ENCODE measurements at regions not wholly inside any gene's neighbourhood (a gene's known extent, or its start where the extent isn't known, plus 50 kb on each side); places are given as distances from the start of the nearest gene placed in this dataset.

GRCh38 chr7:15860264-15860949 lies 173.9 kb upstream of the MEOX2 start:
- DNase-seq (ENCODE audit: low read depth in 2 of 2): no peak

GRCh38 chr7:15857026-15857425 lies 170.5 kb upstream of the MEOX2 start:
- DNase-seq (ENCODE audit: low read depth in 2 of 2): no peak

DNA sequence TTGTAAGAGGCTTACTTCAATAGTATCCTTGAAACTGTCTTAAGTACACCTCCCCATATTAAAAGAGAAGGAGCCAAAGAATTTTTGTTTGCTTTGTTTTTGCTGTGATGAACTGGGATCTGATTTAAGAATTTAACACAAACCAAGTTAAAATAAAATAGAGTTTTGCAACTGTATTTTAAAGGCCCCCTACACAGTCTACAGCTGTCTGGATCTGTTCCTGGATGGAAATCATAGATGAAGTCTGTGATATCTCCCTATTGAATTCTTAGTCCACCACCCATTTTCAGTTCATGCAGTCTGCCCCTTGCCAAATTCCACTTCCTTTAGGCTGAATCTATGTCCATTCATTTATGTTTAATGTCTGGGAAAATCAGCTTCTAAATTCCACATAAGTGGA lies 169.8 kb upstream of the MEOX2 start:
- DNase-seq (ENCODE audit: low read depth in 2 of 2): no peak

DNA sequence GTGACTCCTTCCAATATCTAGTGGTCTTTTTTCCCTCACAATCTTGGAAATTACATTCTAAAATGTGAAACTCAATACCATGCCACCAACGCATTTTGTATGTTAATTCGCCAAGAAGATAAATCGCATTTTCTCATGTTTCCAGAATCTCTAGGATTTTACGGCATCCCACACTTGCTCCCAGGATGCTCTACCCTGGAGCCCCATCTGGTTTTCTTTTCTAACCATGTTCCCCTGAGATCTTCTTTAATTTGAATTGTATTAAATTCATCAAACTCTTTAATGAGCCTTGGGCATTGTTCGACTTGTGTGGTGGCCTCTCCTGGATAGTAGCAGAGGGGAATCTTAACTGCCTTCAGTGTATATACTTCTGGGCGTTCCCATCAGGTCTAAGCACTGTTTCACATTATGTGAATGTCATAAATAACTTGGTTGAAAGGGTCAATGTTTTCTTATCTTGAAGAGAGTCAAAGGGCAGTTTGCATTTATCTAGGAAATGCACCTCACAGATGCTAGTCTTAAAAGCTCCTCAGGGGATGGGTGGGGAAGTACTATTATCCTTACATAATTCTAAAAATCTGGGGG lies 169.1 kb upstream of the MEOX2 start:
- no peak for DNase-seq (ENCODE audit: low read depth in 2 of 2)

- DNase-seq (ENCODE audit: low read depth in 2 of 2): no peak
Measured at GRCh38 chr7:15854841-15855524, 168.5 kb upstream of the MEOX2 start.

GRCh38 chr7:15853832-15854470 lies 167.5 kb upstream of the MEOX2 start:
- DNase-seq (ENCODE audit: low read depth in 2 of 2): no peak

DNA sequence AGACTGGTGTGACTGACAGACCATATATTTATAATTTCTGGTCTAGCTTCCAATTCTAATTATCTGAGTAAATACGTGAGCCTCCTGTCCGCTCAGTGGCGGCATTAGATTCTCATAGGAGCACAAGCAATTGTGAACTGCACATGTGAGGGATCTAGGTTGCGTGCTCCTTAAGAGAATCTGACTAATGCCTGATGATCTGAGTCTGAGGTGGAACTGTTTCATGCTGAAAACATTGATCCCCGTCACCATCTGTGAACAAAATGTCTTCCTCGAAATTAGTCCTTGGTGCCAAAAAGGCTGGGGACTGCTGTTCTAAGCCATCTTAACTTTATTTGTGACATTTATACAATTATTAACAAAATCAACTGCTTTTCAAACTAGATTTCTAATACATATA lies 164.7 kb upstream of the MEOX2 start:
- no peak for DNase-seq (ENCODE audit: low read depth in 2 of 2)

DNA sequence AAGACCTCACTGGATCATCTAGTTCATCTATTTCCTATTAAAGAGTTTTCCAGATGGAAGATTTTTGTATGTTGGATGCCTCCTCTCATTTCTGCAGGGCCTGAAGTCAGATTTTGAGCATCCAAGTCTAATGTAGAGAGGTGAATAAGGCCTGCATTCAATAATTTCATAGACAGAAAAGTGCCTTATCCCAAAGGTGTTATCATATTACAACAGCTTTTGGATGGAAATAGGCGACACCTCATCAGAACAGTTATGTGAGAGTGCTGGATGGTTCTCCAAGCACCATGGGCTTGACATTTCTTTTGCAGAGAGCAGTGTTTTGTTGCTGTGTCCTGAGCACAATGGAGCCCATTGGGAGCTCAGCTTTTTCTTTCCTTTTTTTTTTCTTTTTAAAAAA lies 162.4 kb upstream of the MEOX2 start:
- DNase-seq (ENCODE audit: low read depth in 2 of 2): no peak

DNA sequence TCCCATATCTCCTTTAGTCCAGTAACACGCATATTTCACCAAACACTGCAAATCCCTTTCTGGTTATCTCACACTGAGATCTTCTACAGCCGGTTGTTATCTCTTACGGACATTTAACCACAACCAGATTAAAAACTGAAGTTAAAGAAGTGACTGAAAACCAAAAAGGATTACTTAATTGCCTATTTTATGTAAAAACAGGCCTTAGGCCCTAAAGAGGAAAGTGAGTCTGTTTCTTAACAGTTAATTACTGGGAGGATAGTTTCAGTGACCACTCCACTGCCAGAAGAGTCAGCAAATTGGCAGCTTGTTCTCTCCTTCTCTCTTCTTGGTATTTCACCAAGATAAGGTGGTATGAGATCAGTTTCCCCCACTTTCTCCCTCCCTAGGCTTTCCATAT lies 161.9 kb upstream of the MEOX2 start:
- no peak for DNase-seq (ENCODE audit: low read depth in 2 of 2)

- DNase-seq (ENCODE audit: low read depth in 2 of 2): no peak
Measured at GRCh38 chr7:15845868-15846267, 159.4 kb upstream of the MEOX2 start.

DNA sequence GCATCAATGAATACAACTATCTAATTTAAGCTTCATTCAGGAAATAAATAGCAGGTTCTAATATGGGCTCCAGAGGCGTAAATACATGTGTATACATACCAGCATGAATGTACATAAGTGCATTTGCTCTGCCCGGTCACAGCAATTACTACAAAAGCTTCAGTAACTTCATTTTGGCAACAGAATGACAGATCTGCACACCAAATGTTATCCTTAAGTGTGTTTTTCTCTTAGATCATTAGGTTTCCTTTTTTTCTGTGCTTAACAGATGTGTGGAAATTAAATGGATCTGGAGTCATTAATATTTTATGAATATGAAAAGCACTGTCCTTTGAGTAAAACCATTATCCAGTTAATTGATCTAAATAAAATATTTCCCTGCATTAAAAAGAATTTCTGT lies 159.0 kb upstream of the MEOX2 start:
- no peak for DNase-seq (ENCODE audit: low read depth in 2 of 2)

GRCh38 chr7:15839416-15840100 lies 153.1 kb upstream of the MEOX2 start:
- no peak for DNase-seq (ENCODE audit: low read depth in 2 of 2)

GRCh38 chr7:15838265-15838664 lies 151.8 kb upstream of the MEOX2 start:
- no peak for DNase-seq (ENCODE audit: low read depth in 2 of 2)

DNA sequence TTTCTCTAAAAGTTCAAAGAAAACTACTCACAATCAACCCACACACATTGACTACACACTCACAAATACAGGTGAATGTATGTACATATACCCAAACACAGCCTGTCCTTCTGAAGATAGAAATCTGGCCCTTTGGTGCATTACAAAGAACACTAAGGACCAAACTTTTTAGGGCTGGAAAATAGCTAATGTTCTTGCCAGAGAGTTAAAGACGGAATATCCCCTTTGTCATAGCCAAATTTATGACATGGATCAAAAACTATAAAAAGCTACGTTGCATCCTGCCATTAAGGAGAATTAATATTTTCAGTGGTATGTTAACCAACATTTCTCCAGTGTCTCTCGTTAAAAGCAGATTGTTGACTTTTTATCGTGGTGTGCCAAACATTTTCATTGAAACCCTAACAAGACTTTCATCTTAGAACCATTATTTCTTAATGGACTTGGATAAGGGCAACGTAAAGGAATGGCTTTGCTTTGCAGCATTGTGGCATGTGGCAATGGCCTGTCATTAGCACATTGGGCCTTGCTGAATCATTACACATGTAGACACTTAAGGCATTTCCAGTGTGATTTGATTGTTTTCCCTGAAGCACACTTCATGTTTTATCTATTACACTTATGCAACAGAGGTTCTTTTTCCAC lies 150.9 kb upstream of the MEOX2 start:
- DNase-seq (ENCODE audit: low read depth in 2 of 2): no peak

DNA sequence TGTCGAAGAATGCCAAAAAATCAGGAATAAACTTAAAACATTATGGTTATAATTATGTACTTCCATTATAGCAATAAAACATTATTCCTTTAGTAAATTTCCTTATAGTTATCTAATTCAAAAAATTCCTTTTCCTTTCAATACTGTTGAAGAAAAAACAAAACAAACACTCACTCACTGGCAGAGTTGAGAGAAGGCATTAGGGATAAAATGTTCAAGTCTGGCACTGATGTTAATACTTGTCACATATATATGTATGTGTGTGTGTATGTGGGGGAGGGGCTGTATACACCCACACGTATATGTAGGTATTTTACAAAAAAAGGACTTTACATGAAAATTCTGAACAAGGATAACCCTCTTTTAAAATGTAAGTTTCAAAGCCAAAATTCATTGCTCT lies 150.2 kb upstream of the MEOX2 start:
- no peak for DNase-seq (ENCODE audit: low read depth in 2 of 2)

DNA sequence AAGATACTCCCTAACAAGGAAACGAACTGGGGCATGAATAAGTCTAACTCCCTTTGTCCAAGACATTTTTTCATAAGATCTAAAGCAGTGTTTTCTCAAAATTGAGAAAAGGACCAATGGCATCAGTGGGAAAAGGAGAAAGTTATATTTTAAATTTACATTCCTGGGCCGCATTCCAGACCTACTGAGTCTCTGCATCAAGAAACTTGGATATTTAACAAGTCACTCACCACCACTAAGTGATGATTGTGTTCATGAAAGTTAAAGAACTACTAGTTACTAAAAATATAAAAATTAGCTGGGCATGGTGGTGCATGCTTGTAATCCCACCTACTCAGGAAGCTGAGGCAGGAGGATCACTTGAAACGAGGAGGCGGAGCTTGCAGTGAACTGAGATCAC lies 149.6 kb upstream of the MEOX2 start:
- no peak for DNase-seq (ENCODE audit: low read depth in 2 of 2)

- no peak for DNase-seq (ENCODE audit: low read depth in 2 of 2)
Measured at GRCh38 chr7:15834446-15834845, 148.0 kb upstream of the MEOX2 start.

GRCh38 chr7:15832996-15833395 lies 146.5 kb upstream of the MEOX2 start:
- DNase-seq (ENCODE audit: low read depth in 2 of 2): no peak

- no peak for DNase-seq (ENCODE audit: low read depth in 2 of 2)
Measured at GRCh38 chr7:15831606-15832005, 145.1 kb upstream of the MEOX2 start.

DNA sequence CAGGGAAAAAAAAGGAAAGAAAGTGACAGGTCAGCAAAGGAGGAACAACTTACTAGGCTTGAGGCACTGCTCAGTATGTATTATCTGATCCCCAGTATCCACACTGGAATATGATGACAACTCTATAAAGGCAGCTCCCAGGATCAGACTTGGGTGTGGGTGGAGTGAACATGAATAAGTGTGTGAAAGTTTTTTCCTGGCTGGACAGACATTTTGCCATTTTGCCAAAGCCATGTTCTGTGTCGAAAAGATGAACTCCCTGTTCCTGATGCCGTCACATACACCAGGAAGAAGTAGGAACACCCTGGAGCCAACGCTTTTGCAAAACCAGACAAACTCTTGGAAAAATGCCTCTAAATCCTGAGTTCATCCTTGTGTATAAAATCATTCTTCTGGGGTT lies 143.2 kb upstream of the MEOX2 start:
- DNase-seq (ENCODE audit: low read depth in 2 of 2): no peak

DNA sequence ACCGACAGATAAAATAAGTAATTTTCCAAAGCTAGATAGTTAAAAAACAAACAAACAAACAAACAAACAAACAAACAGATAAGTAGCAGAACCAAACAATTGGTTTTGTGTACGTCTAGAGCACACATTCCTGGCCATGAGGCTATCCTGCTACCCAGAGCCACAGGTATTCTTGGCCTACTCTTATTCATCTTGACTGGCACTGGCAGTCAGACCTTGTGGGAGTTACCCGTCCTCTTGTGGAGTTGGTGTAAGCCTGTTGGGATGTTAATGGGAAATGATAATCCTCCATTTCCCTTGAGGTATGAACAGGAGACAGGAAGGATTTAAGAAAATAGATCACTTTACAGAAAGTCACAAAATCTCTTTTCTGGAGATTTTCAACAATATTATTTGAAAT lies 142.4 kb upstream of the MEOX2 start:
- DNase-seq (ENCODE audit: low read depth in 2 of 2): no peak

Measured in activated CD8-positive, alpha-beta memory T cell treated with anti-CD3 and anti-CD28 coated beads for 4 hours (primary cell).